H9 (cell line): ENCODE measurements at regions not wholly inside any gene's neighbourhood (a gene's known extent, or its start where the extent isn't known, plus 50 kb on each side); places are given as distances from the start of the nearest gene placed in this dataset.

ENCODE experiments used
- DNase-seq: peaks from one replicate; pipeline ENCODE4 v3.0.0-alpha.2; 2017
- H2AFZ ChIP-seq: one replicate; pipeline ENCODE4 v1.6.1; 2013; ENCODE audit warnings: mild to moderate bottlenecking, low read length, control low read depth, moderate library complexity
- H2AK5ac ChIP-seq: 2 replicates; pipeline ENCODE4 v1.6.1; 2013; ENCODE audit warnings: low read length, control low read depth, mixed read lengths; ENCODE audit not compliant: insufficient read length
- H2BK120ac ChIP-seq: one replicate; pipeline ENCODE4 v1.6.1; 2013; ENCODE audit warnings: low read depth, mild to moderate bottlenecking, low read length, control low read depth, inconsistent platforms; ENCODE audit not compliant: poor library complexity, severe bottlenecking
- H2BK12ac ChIP-seq: 2 replicates; pipeline ENCODE4 v1.6.1; 2013; ENCODE audit warnings: low read length, control low read depth, mixed read lengths, low read depth; ENCODE audit not compliant: insufficient read length
- H2BK15ac ChIP-seq: 2 replicates; pipeline ENCODE4 v1.6.1; 2013; ENCODE audit warnings: low read depth, low read length, control low read depth
- H2BK20ac ChIP-seq: one replicate; pipeline ENCODE4 v1.6.1; 2013; ENCODE audit warnings: low read depth, mild to moderate bottlenecking, low read length, control low read depth, inconsistent platforms; ENCODE audit not compliant: poor library complexity, severe bottlenecking
- H2BK5ac ChIP-seq: 2 replicates; pipeline ENCODE4 v1.6.1; 2013; ENCODE audit warnings: low read length, control low read depth, mixed read lengths; ENCODE audit not compliant: insufficient read length
- H3K14ac ChIP-seq: 2 replicates; pipeline ENCODE4 v1.6.1; 2013; ENCODE audit warnings: low read length, control low read depth; ENCODE audit not compliant: insufficient read depth
- H3K18ac ChIP-seq: 2 replicates; pipeline ENCODE4 v1.6.1; 2013; ENCODE audit warnings: low read depth, mild to moderate bottlenecking, mixed read lengths, low read length, control low read depth; ENCODE audit not compliant: insufficient read length
- H3K23ac ChIP-seq: 2 replicates; pipeline ENCODE4 v1.6.1; 2013; ENCODE audit warnings: low read length, control low read depth, mixed read lengths, low read depth; ENCODE audit not compliant: insufficient read length
- H3K23me2 ChIP-seq: 2 replicates; pipeline ENCODE4 v1.6.1; 2013; ENCODE audit warnings: low read depth, mild to moderate bottlenecking, mixed read lengths, low read length, control low read depth; ENCODE audit not compliant: insufficient read length, poor library complexity, severe bottlenecking
- H3K27ac ChIP-seq: 2 replicates; pipeline ENCODE4 v1.5.1; 2013; ENCODE audit warnings: low read length, control low read depth, mixed read lengths, low read depth; ENCODE audit not compliant: insufficient read length
- H3K27me3 ChIP-seq: 2 replicates; pipeline ENCODE4 v1.6.1; 2013; ENCODE audit warnings: low read length, control low read depth, inconsistent platforms; ENCODE audit not compliant: insufficient read depth
- H3K4ac ChIP-seq: 2 replicates; pipeline ENCODE4 v1.6.1; 2013; ENCODE audit warnings: low read depth, mild to moderate bottlenecking, control low read depth, inconsistent platforms, low read length, moderate library complexity
- H3K4me1 ChIP-seq: 2 replicates; pipeline ENCODE4 v1.6.1; 2013; ENCODE audit warnings: low read length, control low read depth, inconsistent platforms; ENCODE audit not compliant: insufficient read depth
- H3K4me2 ChIP-seq: 2 replicates; pipeline ENCODE4 v1.6.1; 2013; ENCODE audit warnings: low read length, control low read depth, mixed read lengths; ENCODE audit not compliant: insufficient read length, insufficient read depth
- H3K56ac ChIP-seq: 2 replicates; pipeline ENCODE4 v1.6.1; 2013; ENCODE audit warnings: low read depth, mild to moderate bottlenecking, mixed read lengths, low read length, control low read depth; ENCODE audit not compliant: insufficient read length
- H3K79me1 ChIP-seq: 2 replicates; pipeline ENCODE4 v1.6.1; 2013; ENCODE audit warnings: low read depth, mild to moderate bottlenecking, moderate library complexity, low read length, control low read depth, inconsistent platforms; ENCODE audit not compliant: insufficient read depth, poor library complexity, severe bottlenecking
- H3K79me2 ChIP-seq: 2 replicates; pipeline ENCODE4 v1.6.1; 2013; ENCODE audit warnings: low read length, control low read depth, inconsistent platforms; ENCODE audit not compliant: insufficient read depth
- H3K9ac ChIP-seq: 2 replicates; pipeline ENCODE4 v1.6.1; 2013; ENCODE audit warnings: low read length, control low read depth, mixed read lengths; ENCODE audit not compliant: insufficient read length; ENCODE audit errors: extremely low read depth
- H3K9me3 ChIP-seq: one replicate; pipeline ENCODE4 v1.6.1; 2013; ENCODE audit warnings: low read depth, low read length, inconsistent platforms; ENCODE audit not compliant: control insufficient read depth
- H3T11ph ChIP-seq: one replicate; pipeline ENCODE4 v1.6.1; 2013; ENCODE audit warnings: mild to moderate bottlenecking, low read length, control low read depth, inconsistent platforms
- H4K20me1 ChIP-seq: one replicate; pipeline ENCODE4 v1.6.1; 2013; ENCODE audit not compliant: control insufficient read depth, insufficient read length, insufficient read depth
- H4K5ac ChIP-seq: 2 replicates; pipeline ENCODE4 v1.6.1; 2013; ENCODE audit warnings: low read depth, mild to moderate bottlenecking, mixed read lengths, low read length, control low read depth; ENCODE audit not compliant: insufficient read length
- H4K8ac ChIP-seq: replicated peaks from 2 replicates; pipeline ENCODE4 v1.6.1; 2013; ENCODE audit warnings: low read length, control low read depth, mixed read lengths, low read depth; ENCODE audit not compliant: insufficient read length
- H4K91ac ChIP-seq: 2 replicates; pipeline ENCODE4 v1.6.1; 2013; ENCODE audit warnings: low read depth, mild to moderate bottlenecking, moderate library complexity, mixed read lengths, low read length, control low read depth; ENCODE audit not compliant: insufficient read length
- H3K27ac Mint-ChIP-seq, 3 experiments: 2 replicates in 2 of 3; 3 replicates in 1 of 3; pipeline ENCODE4 v1.8.0; 2020 to 2021; ENCODE audit warnings: mixed read lengths in 3 of 3, mild to moderate bottlenecking in 1 of 3, moderate library complexity in 1 of 3
- H3K27me3 Mint-ChIP-seq: 2 replicates; pipeline ENCODE4 v1.8.0; 2021; ENCODE audit warnings: low read depth, mild to moderate bottlenecking, moderate library complexity, mixed read lengths
- H3K36me3 Mint-ChIP-seq, 3 experiments: 2 replicates in 2 of 3; 3 replicates in 1 of 3; pipeline ENCODE4 v1.8.0; 2020 to 2021; ENCODE audit warnings: low read depth in 3 of 3, mixed read lengths in 3 of 3; ENCODE audit not compliant: insufficient read depth in 1 of 3
- H3K4me1 Mint-ChIP-seq, 2 experiments: 2 replicates each; pipeline ENCODE4 v1.8.0; 2020; ENCODE audit warnings: mixed read lengths in 2 of 2
- H3K4me3 Mint-ChIP-seq, 2 experiments: 2 replicates in 1 of 2; 3 replicates in 1 of 2; pipeline ENCODE4 v1.8.0; 2020 to 2021; ENCODE audit warnings: mild to moderate bottlenecking in 2 of 2, mixed read lengths in 2 of 2, moderate library complexity in 1 of 2
- H3K9me3 Mint-ChIP-seq, 2 experiments: 2 replicates in 1 of 2; 3 replicates in 1 of 2; pipeline ENCODE4 v1.8.0; 2020; ENCODE audit warnings: mild to moderate bottlenecking in 2 of 2, mixed read lengths in 2 of 2, moderate library complexity in 1 of 2
- CTCF ChIP-seq: fragments of 200-600 bp; sonication (generic); conservative IDR thresholded peaks from 3 replicates; pipeline ENCODE4 v1.8.0; 2021; ENCODE audit warnings: antibody characterized with exemption, mild to moderate bottlenecking
- WGBS: extraction: QIAGEN DNeasy Blood & Tissue Kit; methylation state at CpG from one replicate; pipeline ENCODE4 v1.1.7; 2013; ENCODE audit warnings: missing lambda C conversion rate, low lambda C conversion rate, mixed read lengths; ENCODE audit not compliant: insufficient read length; ENCODE audit errors: extremely low coverage; 5-methylcytosine and 5-hydroxymethylcytosine counted together

DNA sequence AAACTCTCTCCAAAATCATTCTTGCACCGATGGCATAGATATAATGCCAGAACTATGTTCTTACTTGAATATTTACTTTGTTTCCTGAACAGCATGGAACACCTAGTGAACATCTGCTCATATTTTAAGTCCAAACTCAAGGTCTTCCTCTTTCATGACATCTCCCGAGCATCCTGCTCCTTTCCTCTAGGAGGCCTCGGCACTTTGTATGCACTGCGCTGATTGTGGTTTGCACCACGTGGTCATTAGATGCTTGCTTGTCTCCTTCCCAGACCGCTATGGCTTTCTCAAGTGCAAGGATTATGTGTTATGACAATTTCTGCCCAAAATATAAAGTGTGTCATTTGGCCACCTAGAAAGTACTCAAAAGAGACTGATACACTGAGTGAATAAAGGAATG, 912.0 kb downstream of the GALC start:
- no peak overlapping the region for H4K8ac ChIP-seq
- Mint-ChIP-seq H3K36me3 (no peaks in the 10 kb centered on the region), H3K9me3 (no peaks in the 10 kb centered on the region), H3K27me3 (peaks cover 21% of the 10 kb centered on the region), H3K4me1 (peaks cover 9 to 22% of the 10 kb centered on the region in 2 experiments), H3K27ac (no peak overlapping the region), H3K4me3 (no peak overlapping the region)
- H4K91ac ChIP-seq, result no peak overlapping the region
- no peak overlapping the region for H2BK5ac ChIP-seq
- no peaks in the 10 kb centered on the region for H3K9me3 ChIP-seq
- H3K9ac ChIP-seq, result no peak overlapping the region
- H2BK120ac ChIP-seq, result no peak overlapping the region
- H3K23ac ChIP-seq, result no peak overlapping the region
- H3K23me2 ChIP-seq, result no peaks in the 10 kb centered on the region
- no peak overlapping the region for H3K4me2 ChIP-seq
- no peaks in the 10 kb centered on the region for H3K79me1 ChIP-seq
- no CpG with 5 or more reads among the region's 6 CpGs for WGBS
- H3K27ac ChIP-seq, result no peak overlapping the region
- H3K79me2 ChIP-seq, result no peaks in the 10 kb centered on the region
- H2BK15ac ChIP-seq, result no peak overlapping the region
- no peak overlapping the region for H4K5ac ChIP-seq
- H3K4me1 ChIP-seq, result peaks cover 4% of the 10 kb centered on the region; the same call in 1 of the 2 replicates
- H3T11ph ChIP-seq, result no peak overlapping the region
- H3K14ac ChIP-seq, result no peak overlapping the region
- no peak overlapping the region for H2AK5ac ChIP-seq
- H2BK12ac ChIP-seq, result no peak overlapping the region
- H3K27me3 ChIP-seq, result no peaks in the 10 kb centered on the region; the same call in 1 of the 2 replicates
- no peaks in the 10 kb centered on the region for H4K20me1 ChIP-seq
- H3K56ac ChIP-seq, result no peak overlapping the region
- H2AFZ ChIP-seq, result no peak overlapping the region
- TF ChIP-seq CTCF, result peak; percentile 36; the same call in 2 of the 3 replicates
- no peak overlapping the region for H3K4ac ChIP-seq
- no peak overlapping the region for H2BK20ac ChIP-seq
- no peak for DNase-seq
- no peak overlapping the region for H3K18ac ChIP-seq
